ENCODE measurements at regions not wholly inside any gene's neighbourhood (a gene's known extent, or its start where the extent isn't known, plus 50 kb on each side); places are given as distances from the start of the nearest gene placed in this dataset.

GRCh38 chr4:129570326-129570725, 474.4 kb downstream of the C4orf33 start:
- TF ChIP-seq YY1 (IDR thresholded peaks at IDR 0.05; ENCODE audit: insufficient read depth, insufficient read length) (no peak), ZNF274 (IDR thresholded peaks at IDR 0.05; ENCODE audit: low read depth, low read length) (no peak)
